ENCODE measurements at regions not wholly inside any gene's neighbourhood (a gene's known extent, or its start where the extent isn't known, plus 50 kb on each side); places are given as distances from the start of the nearest gene placed in this dataset.

- TF ChIP-seq CTCF (IDR thresholded peaks at IDR 0.05) = no peak
- no peak for TF ChIP-seq EZH2 (IDR thresholded peaks at IDR 0.05; ENCODE audit: borderline replicate concordance, insufficient read depth, low read depth, low read length, poor library complexity, severe bottlenecking)
Measured at GRCh38 chr9:91492237-91492636, 68.6 kb upstream of the NFIL3 start.
